A673 (cell line): ENCODE measurements at regions not wholly inside any gene's neighbourhood (a gene's known extent, or its start where the extent isn't known, plus 50 kb on each side); places are given as distances from the start of the nearest gene placed in this dataset.

Experiments
- BruUV-seq: library from RNA; stranded (reverse); fragments of 400-500 nt; replicated peaks from 2 replicates; lab custom pipeline; 2021; lab: Mats Ljungman, UMichigan
- CTCF ChIA-PET: fragments of 300-600 bp; sonication (Branson Sonifier 250); formaldehyde crosslinking; loops from one replicate; lab custom pipeline; 2022; ENCODE audit warnings: antibody characterized with exemption; lab: Charles Lee
- POLR2A ChIA-PET: fragments of 300-600 bp; sonication (Branson Sonifier 250); formaldehyde crosslinking; loops from one replicate; lab custom pipeline; 2022; ENCODE audit warnings: antibody characterized with exemption; ENCODE audit not compliant: low non-redundant PET; lab: Charles Lee
- DNase-seq: peaks from one replicate; pipeline ENCODE4 v3.0.0-alpha.2; 2015; ENCODE audit warnings: low spot score
- H3K27ac ChIP-seq: fragments of 200-600 bp; sonication (generic); 2 replicates; pipeline ENCODE4 v1.5.1; 2016; ENCODE audit warnings: mixed run types, low read depth, mild to moderate bottlenecking, mixed read lengths, antibody characterized with exemption, low read length; ENCODE audit not compliant: poor library complexity, severe bottlenecking
- H3K27me3 ChIP-seq: fragments of 200-600 bp; sonication (generic); replicated peaks from 2 replicates; pipeline ENCODE4 v1.6.1; 2017; ENCODE audit warnings: mixed run types, low read depth, mild to moderate bottlenecking, mixed read lengths, antibody characterized with exemption, low read length; ENCODE audit not compliant: insufficient read depth, poor library complexity
- H3K36me3 ChIP-seq: fragments of 200-600 bp; sonication (generic); 2 replicates; pipeline ENCODE4 v1.6.1; 2016; ENCODE audit warnings: mixed run types, mild to moderate bottlenecking, mixed read lengths, antibody characterized with exemption, low read length; ENCODE audit not compliant: insufficient read depth, poor library complexity, severe bottlenecking
- H3K4me1 ChIP-seq: fragments of 200-600 bp; sonication (generic); 2 replicates; pipeline ENCODE4 v1.6.1; 2017; ENCODE audit warnings: mixed run types, mild to moderate bottlenecking, mixed read lengths, antibody characterized with exemption, low read length; ENCODE audit not compliant: insufficient read depth, poor library complexity, severe bottlenecking
- H3K4me3 ChIP-seq: fragments of 200-600 bp; sonication (generic); 2 replicates; pipeline ENCODE4 v1.5.1; 2016; ENCODE audit warnings: low read depth, mixed run types, mild to moderate bottlenecking, mixed read lengths, low read length; ENCODE audit not compliant: poor library complexity, severe bottlenecking
- H3K9me3 ChIP-seq: fragments of 200-600 bp; sonication (generic); 2 replicates; pipeline ENCODE4 v1.6.1; 2016; ENCODE audit warnings: mixed run types, low read depth, mild to moderate bottlenecking, mixed read lengths, antibody characterized with exemption, low read length; ENCODE audit not compliant: poor library complexity, severe bottlenecking
- CTCF ChIP-seq: fragments of 300-800, 200-600 bp; sonication (generic); conservative IDR thresholded peaks from 2 replicates; pipeline ENCODE4 v1.5.1; 2017; ENCODE audit warnings: low read depth, mild to moderate bottlenecking, antibody characterized with exemption, low read length, moderate library complexity, mixed read lengths
- EZH2 ChIP-seq: fragments of 200-600 bp; sonication (generic); IDR thresholded peaks from 2 replicates; pipeline ENCODE4 v1.6.1; 2017; ENCODE audit warnings: borderline replicate concordance, low read depth, mild to moderate bottlenecking, mixed read lengths, antibody characterized with exemption, low read length; ENCODE audit not compliant: poor library complexity, severe bottlenecking
- intact Hi-C: fragments of 100-400 bp; cut with micrococcal nuclease; formaldehyde crosslinking; loops from one replicate; pipeline ENCODE4 v1.10.0; 2022; ENCODE audit not compliant: unreplicated experiment

GRCh38 chr18:75132098-75132870, 76.7 kb downstream of the PTGR3 start:
- CTCF ChIA-PET = no interaction called here
- no peak overlapping the region for H3K27ac ChIP-seq
- no peak for TF ChIP-seq EZH2

GRCh38 chr18:75131381-75132000, 77.4 kb downstream of the PTGR3 start:
- peaks cover 34% of the 10 kb centered on the region for H3K27me3 ChIP-seq
- intact Hi-C loops = no loop called here
- DNase-seq = no peak
- H3K4me3 ChIP-seq = peak overlapping the region; percentile 27
- no peaks in the 10 kb centered on the region for H3K9me3 ChIP-seq
- no peak overlapping the region for H3K27ac ChIP-seq
- no peaks in the 10 kb centered on the region for H3K36me3 ChIP-seq
- no peaks in the 10 kb centered on the region for H3K4me1 ChIP-seq
- POLR2A ChIA-PET = no interaction called here
- no peak for TF ChIP-seq CTCF
- TF ChIP-seq EZH2 = no peak
- BruUV-seq = no TSS peak
- CTCF ChIA-PET = no interaction called here

More at GRCh38 chr18:75132098-75132870, 76.7 kb downstream of the PTGR3 start:
- H3K4me1 ChIP-seq = no peaks in the 10 kb centered on the region
- POLR2A ChIA-PET = no interaction called here
- no peaks in the 10 kb centered on the region for H3K36me3 ChIP-seq
- intact Hi-C loops = no loop called here
- H3K4me3 ChIP-seq = no peak overlapping the region
- no peaks in the 10 kb centered on the region for H3K9me3 ChIP-seq
- DNase-seq = no peak
- peaks cover 34% of the 10 kb centered on the region for H3K27me3 ChIP-seq
- no TSS peak for BruUV-seq

GRCh38 chr18:75130591-75131328, 78.2 kb downstream of the PTGR3 start:
- Histone ChIP-seq H3K4me1 (no peaks in the 10 kb centered on the region), H3K27ac (no peak overlapping the region), H3K27me3 (peaks cover 34% of the 10 kb centered on the region), H3K4me3 (peak overlapping the region; percentile 27), H3K36me3 (no peaks in the 10 kb centered on the region), H3K9me3 (no peaks in the 10 kb centered on the region)
- POLR2A ChIA-PET = no interaction called here
- peak; percentile 25; the same call in 1 of the 2 replicates for TF ChIP-seq CTCF
- TF ChIP-seq EZH2 = no peak
- no TSS peak for BruUV-seq
- DNase-seq = no peak
- CTCF ChIA-PET = no interaction called here
- intact Hi-C loops = no loop called here
